A549 (cell line): ENCODE measurements at regions not wholly inside any gene's neighbourhood (a gene's known extent, or its start where the extent isn't known, plus 50 kb on each side); places are given as distances from the start of the nearest gene placed in this dataset.

Experiments
- ATAC-seq, 2 experiments: fragments of 200-7000 bp in 1 of 2; fragments of >200 bp in 1 of 2; cut with Nextera tagmentation in 1 of 2; cut with Tn5 transposase in 1 of 2; 3 replicates each; pipeline versions ENCODE4 v1.8.0 to v1.9.1; 2018 to 2020; ENCODE audit warnings: mild to moderate bottlenecking in 1 of 2, moderate library complexity in 1 of 2
- CTCF ChIA-PET: fragments of 300-600 bp; sonication (Branson Sonifier 250); formaldehyde crosslinking; extraction: SDS; loops from one replicate; lab custom pipeline; 2021; ENCODE audit warnings: antibody characterized with exemption, inconsistent platforms; lab: Yijun Ruan, JAX
- POLR2A ChIA-PET: fragments of 350-600 bp; formaldehyde crosslinking; extraction: SDS; loops from one replicate; lab custom pipeline; 2021; ENCODE audit warnings: antibody characterized with exemption, inconsistent platforms; lab: Yijun Ruan, JAX
- DNase-seq, 2 experiments: peaks; one replicate each; pipeline versions ENCODE4 v3.0.0 to v3.0.0-alpha.2; 2011 to 2016; ENCODE audit warnings: low read depth in 1 of 2, low spot score in 1 of 2
- FAIRE-seq: peaks from 2 replicates; lab custom pipeline; 2011; peaks lifted over from hg19 to GRCh38; lab: Jason Lieb, UNC
- H3K27ac ChIP-seq, 2 experiments: fragments of >200 bp; sonication (Bioruptor Twin); formaldehyde crosslinking; 3 replicates each; pipeline ENCODE4 v1.5.1; 2016 to 2017
- H3K4me1 ChIP-seq: fragments of >200 bp; sonication (Bioruptor Twin); formaldehyde crosslinking; 3 replicates; pipeline ENCODE4 v1.6.1; 2016
- H3K4me2 ChIP-seq: fragments of >200 bp; sonication (Bioruptor Twin); formaldehyde crosslinking; 3 replicates; pipeline ENCODE4 v1.6.1; 2016
- H3K4me3 ChIP-seq: fragments of >200 bp; sonication (Bioruptor Twin); formaldehyde crosslinking; 3 replicates; pipeline ENCODE4 v1.5.1; 2016
- H3K9me3 ChIP-seq: fragments of >200 bp; sonication (Bioruptor Twin); formaldehyde crosslinking; 3 replicates; pipeline ENCODE4 v1.6.1; 2016
- BCL3 ChIP-seq: fragments of >200 bp; sonication (Bioruptor Twin); formaldehyde crosslinking; IDR thresholded peaks from 3 replicates; pipeline ENCODE4 v1.6.1; 2016
- BHLHE40 ChIP-seq: IDR thresholded peaks from 2 replicates; pipeline ENCODE4 v1.6.1; 2012; ENCODE audit warnings: low read depth, low read length, inconsistent platforms
- CBX2 ChIP-seq: fragments of 200-600 bp; sonication (generic); IDR thresholded peaks from 2 replicates; pipeline ENCODE4 v1.6.1; 2016; ENCODE audit warnings: low read depth, mild to moderate bottlenecking, borderline replicate concordance
- CEBPB ChIP-seq, 2 experiments: fragments of >200 bp in 1 of 2; sonication (Bioruptor Twin) in 1 of 2; formaldehyde crosslinking in 1 of 2; IDR thresholded peaks; 2 replicates each; pipeline ENCODE4 v1.6.1; 2012 to 2016
- CHD2 ChIP-seq: fragments of 150-350 bp; IDR thresholded peaks from 2 replicates; pipeline ENCODE4 v1.6.1; 2014; ENCODE audit warnings: low read length; ENCODE audit not compliant: partially characterized antibody
- CTCF ChIP-seq: fragments of >200 bp; sonication (Bioruptor Twin); formaldehyde crosslinking; IDR thresholded peaks from 3 replicates; pipeline ENCODE4 v1.5.1; 2016
- E2F6 ChIP-seq: IDR thresholded peaks from 2 replicates; pipeline ENCODE4 v1.6.1; 2012; ENCODE audit warnings: low read depth, borderline replicate concordance
- EHF ChIP-seq: fragments of 250-450 bp; sonication (Bioruptor Pico); IDR thresholded peaks from 2 replicates; pipeline ENCODE4 v1.5.0; 2020; ENCODE audit warnings: mild to moderate bottlenecking
- ELK1 ChIP-seq: fragments of 150-350 bp; IDR thresholded peaks from 2 replicates; pipeline ENCODE4 v1.6.1; 2014; ENCODE audit warnings: low read depth, mild to moderate bottlenecking, low read length
- ESRRA ChIP-seq: fragments of 150-350 bp; IDR thresholded peaks from 2 replicates; pipeline ENCODE4 v1.6.1; 2014; ENCODE audit warnings: mild to moderate bottlenecking, low read length, borderline replicate concordance
- FOXS1 ChIP-seq: fragments of 250-450 bp; sonication (Bioruptor Pico); IDR thresholded peaks from 2 replicates; pipeline ENCODE4 v1.5.0; 2020; ENCODE audit warnings: mild to moderate bottlenecking, moderate library complexity
- HDAC2 ChIP-seq: fragments of 200-600 bp; sonication (generic); IDR thresholded peaks from 2 replicates; pipeline ENCODE4 v1.6.1; 2016
- HEYL ChIP-seq: fragments of 250-450 bp; sonication (Bioruptor Pico); IDR thresholded peaks from 2 replicates; pipeline ENCODE4 v1.8.0; 2021; ENCODE audit warnings: mild to moderate bottlenecking, moderate library complexity
- HMGXB4 ChIP-seq: fragments of 250-450 bp; sonication (Bioruptor Pico); IDR thresholded peaks from 2 replicates; pipeline ENCODE4 v1.5.0; 2021; ENCODE audit warnings: mild to moderate bottlenecking, moderate library complexity, borderline replicate concordance
- HOXA7 ChIP-seq: fragments of 250-450 bp; sonication (Bioruptor Pico); IDR thresholded peaks from 2 replicates; pipeline ENCODE4 v1.5.0; 2020; ENCODE audit warnings: mild to moderate bottlenecking, moderate library complexity
- HOXB13 ChIP-seq: fragments of 250-450 bp; sonication (Bioruptor Pico); IDR thresholded peaks from 2 replicates; pipeline ENCODE4 v1.5.0; 2020; ENCODE audit warnings: low read depth, mild to moderate bottlenecking, moderate library complexity
- JUN ChIP-seq, 2 experiments: fragments of >200 bp; sonication (Bioruptor Twin); formaldehyde crosslinking; IDR thresholded peaks; 2 replicates in 1 of 2; 3 replicates in 1 of 2; pipeline ENCODE4 v1.6.1; 2016 to 2017
- JUNB ChIP-seq: fragments of >200 bp; sonication (Bioruptor Twin); formaldehyde crosslinking; IDR thresholded peaks from 2 replicates; pipeline ENCODE4 v1.6.1; 2016
- MAFK ChIP-seq: fragments of 450-650 bp; IDR thresholded peaks from 2 replicates; pipeline ENCODE4 v1.6.1; 2014; ENCODE audit not compliant: partially characterized antibody
- NFE2L2 ChIP-seq: fragments of 150-350 bp; conservative IDR thresholded peaks from 2 replicates; pipeline ENCODE4 v1.6.1; 2014; ENCODE audit warnings: low read length
- RARB ChIP-seq: fragments of 250-450 bp; sonication (Bioruptor Pico); IDR thresholded peaks from 2 replicates; pipeline ENCODE4 v1.8.0; 2021; ENCODE audit warnings: mild to moderate bottlenecking, moderate library complexity
- REST ChIP-seq: fragments of 200-600 bp; sonication (generic); IDR thresholded peaks from 2 replicates; pipeline ENCODE4 v1.6.1; 2016; ENCODE audit warnings: antibody characterized with exemption, mild to moderate bottlenecking, moderate library complexity
- RNF2 ChIP-seq: fragments of 200-600 bp; sonication (generic); IDR thresholded peaks from 2 replicates; pipeline ENCODE4 v1.6.1; 2016; ENCODE audit warnings: low read depth, mild to moderate bottlenecking, antibody characterized with exemption, moderate library complexity, borderline replicate concordance
- SMC3 ChIP-seq: fragments of >200 bp; sonication (Bioruptor Twin); formaldehyde crosslinking; IDR thresholded peaks from 3 replicates; pipeline ENCODE4 v1.6.1; 2018; ENCODE audit warnings: inconsistent platforms
- SREBF2 ChIP-seq: fragments of 450-650 bp; IDR thresholded peaks from 2 replicates; pipeline ENCODE4 v1.6.1; 2014; ENCODE audit warnings: mild to moderate bottlenecking, moderate library complexity
- TFCP2L1 ChIP-seq: fragments of 250-450 bp; sonication (Bioruptor Pico); IDR thresholded peaks from 2 replicates; pipeline ENCODE4 v1.5.0; 2021; ENCODE audit warnings: mild to moderate bottlenecking
- USF2 ChIP-seq: fragments of 450-650 bp; IDR thresholded peaks from 2 replicates; pipeline ENCODE4 v1.6.1; 2014; ENCODE audit warnings: antibody characterized with exemption
- ZFP36 ChIP-seq: fragments of 450-650 bp; IDR thresholded peaks from 2 replicates; pipeline ENCODE4 v1.6.1; 2014; ENCODE audit warnings: borderline replicate concordance; ENCODE audit not compliant: partially characterized antibody
- whole genome bisulfite sequencing: methylation state at CpG from one replicate; pipeline ENCODE4 v1.1.6; 2017; ENCODE audit errors: missing lambda C conversion rate; 5-methylcytosine and 5-hydroxymethylcytosine counted together

- ChIA-PET POLR2A (no interaction called here), CTCF (no interaction called here)
- TF ChIP-seq HEYL (CRISPR knock-in tag): no peak
- no peak for TF ChIP-seq EHF
- TF ChIP-seq JUNB: no peak
- TF ChIP-seq HDAC2: no peak
- TF ChIP-seq TFCP2L1 (CRISPR knock-in tag): no peak
- TF ChIP-seq HOXA7: no peak
- no peak for TF ChIP-seq FOXS1 (CRISPR knock-in tag)
- TF ChIP-seq ESRRA: no peak
- TF ChIP-seq SREBF2: no peak
- TF ChIP-seq CHD2: no peak
- no peak for TF ChIP-seq CEBPB (IDR thresholded peaks at IDR 0.05)
- no peak for TF ChIP-seq JUN (IDR thresholded peaks at IDR 0.05)
- TF ChIP-seq REST: no peak
- TF ChIP-seq USF2: no peak
- no peak for TF ChIP-seq SMC3
- TF ChIP-seq RARB (CRISPR knock-in tag): no peak
- no peak for TF ChIP-seq MAFK
- Histone ChIP-seq H3K4me1 (no peaks in the 10 kb centered on the region), H3K4me2 (no peak overlapping the region), H3K27ac (no peak overlapping the region), H3K4me3 (no peak overlapping the region), H3K9me3 (no peaks in the 10 kb centered on the region)
- FAIRE-seq: no peak
- 54% methylated on average over 6 of the region's 6 CpGs for WGBS
- DNase-seq: no peak
- ATAC-seq: no peak
These were observed 110.0 kb downstream of the GLUL start for GRCh38 chr1:182281541-182281940.

- Histone ChIP-seq H3K9me3 (no peaks in the 10 kb centered on the region), H3K27ac (no peak overlapping the region), H3K4me3 (no peak overlapping the region), H3K4me1 (no peaks in the 10 kb centered on the region), H3K4me2 (no peak overlapping the region)
- ChIA-PET CTCF (interaction anchor here (0.9 kb wide), 1 partner anchor 18 kb away, joined by 3 read pairs; no protein-coding TSS in a partner anchor), POLR2A (no interaction called here)
- FAIRE-seq (no peak), DNase-seq (no peak), ATAC-seq (no peak)
- 73% methylated on average over 2 of the region's 2 CpGs for WGBS
- TF ChIP-seq MAFK: no peak
- no peak for TF ChIP-seq EHF
- no peak for TF ChIP-seq ZFP36
- no peak for TF ChIP-seq E2F6
- TF ChIP-seq BHLHE40: no peak
- TF ChIP-seq CBX2: no peak
- no peak for TF ChIP-seq SREBF2
- TF ChIP-seq ELK1: no peak
- no peak for TF ChIP-seq HMGXB4
- no peak for TF ChIP-seq BCL3
- no peak for TF ChIP-seq RNF2
- no peak for TF ChIP-seq CTCF
- TF ChIP-seq NFE2L2: no peak
- TF ChIP-seq HOXB13 (CRISPR knock-in tag): no peak
These were observed 111.1 kb downstream of the GLUL start for GRCh38 chr1:182280504-182280900.
